Retinal pigment epithelial cell (primary cell): ENCODE measurements at regions not wholly inside any gene's neighbourhood (a gene's known extent, or its start where the extent isn't known, plus 50 kb on each side); places are given as distances from the start of the nearest gene placed in this dataset.

ENCODE experiments used
- DNase-seq: peaks from one replicate; pipeline ENCODE4 v3.0.0-alpha.2; 2010; ENCODE audit warnings: low read depth
- H3K4me3 ChIP-seq: 2 replicates; pipeline ENCODE4 v1.5.1; 2011; ENCODE audit warnings: mild to moderate bottlenecking, low read length, control low read depth, moderate library complexity
- CTCF ChIP-seq: conservative IDR thresholded peaks from 2 replicates; pipeline ENCODE4 v1.5.1; 2011; ENCODE audit warnings: low read depth, low read length, control low read depth, inconsistent platforms

GRCh38 chr18:30455741-30456140 lies 586.8 kb downstream of the DSC3 start:
- no peak overlapping the region for H3K4me3 ChIP-seq
- TF ChIP-seq CTCF = no peak
- DNase-seq = no peak

GRCh38 chr18:30454920-30455319 lies 587.6 kb downstream of the DSC3 start:
- TF ChIP-seq CTCF = no peak
- H3K4me3 ChIP-seq = no peak overlapping the region

GRCh38 chr18:30451981-30452380 lies 590.6 kb downstream of the DSC3 start:
- H3K4me3 ChIP-seq = no peak overlapping the region
- DNase-seq = no peak
- no peak for TF ChIP-seq CTCF

More at GRCh38 chr18:30454920-30455319, 587.6 kb downstream of the DSC3 start:
- no peak for DNase-seq

GRCh38 chr18:30450927-30451326 lies 591.6 kb downstream of the DSC3 start:
- DNase-seq = no peak
- no peak for TF ChIP-seq CTCF
- H3K4me3 ChIP-seq = no peak overlapping the region

- no peak for TF ChIP-seq CTCF
- no peak overlapping the region for H3K4me3 ChIP-seq
- DNase-seq = no peak
These were observed 595.9 kb downstream of the DSC3 start for GRCh38 chr18:30446605-30447004.

GRCh38 chr18:30444544-30444943 lies 598.0 kb downstream of the DSC3 start:
- TF ChIP-seq CTCF = no peak
- no peak overlapping the region for H3K4me3 ChIP-seq
- DNase-seq = no peak

- TF ChIP-seq CTCF = no peak
- no peak for DNase-seq
- no peak overlapping the region for H3K4me3 ChIP-seq
These were observed 602.2 kb downstream of the DSC3 start for GRCh38 chr18:30440351-30440750.
